Mucosa of descending colon (tissue), 3 donors: ENCODE measurements at regions not wholly inside any gene's neighbourhood (a gene's known extent, or its start where the extent isn't known, plus 50 kb on each side); places are given as distances from the start of the nearest gene placed in this dataset.
"Not testable (repeated sequence)": the region's sequence is repeated elsewhere in the genome, so short reads cannot be mapped to it uniquely, and the experiment has no call there.

Experiments used
- ATAC-seq: fragments of 200-7000 bp; cut with Tn5 transposase; one replicate; pipeline ENCODE4 v1.9.1; 2020; ENCODE audit warnings: mild to moderate bottlenecking, moderate library complexity
- DNase-seq, 3 donors: peaks; one replicate each; pipeline ENCODE4 v3.0.0-alpha.2; 2020
- H3K36me3 ChIP-seq: fragments of 200-600 bp; one replicate; pipeline ENCODE4 v1.8.0; 2021; ENCODE audit warnings: low read depth, mild to moderate bottlenecking
- H3K4me1 ChIP-seq: fragments of 200-600 bp; one replicate; pipeline ENCODE4 v1.8.0; 2021; ENCODE audit warnings: low read depth, mild to moderate bottlenecking
- H3K4me3 ChIP-seq: fragments of 200-600 bp; one replicate; pipeline ENCODE4 v1.8.0; 2021; ENCODE audit warnings: mild to moderate bottlenecking
- H3K9me3 ChIP-seq: fragments of 200-600 bp; one replicate; pipeline ENCODE4 v1.8.0; 2021; ENCODE audit warnings: mild to moderate bottlenecking
- intact Hi-C, 2 donors: fragments of 100-400 bp; cut with DNase I in 1 of 2; cut with micrococcal nuclease in 1 of 2; formaldehyde crosslinking; loops; one replicate each; pipeline versions ENCODE4 v1.11.0 to v1.11.1; 2022; cut with DNase I, micrococcal nuclease
- TF ChIP-seq, protein P1 (sequence below): fragments of 200-600 bp; IDR thresholded peaks from one replicate; pipeline ENCODE4 v1.8.0; 2022; ENCODE audit warnings: antibody characterized with exemption, mild to moderate bottlenecking
- donor health status: DM: no; HTN: no; CAD: no; lungs with moderate emphysema.
- donor health status: DM: no; HTN: no; CAD: no.
- donor health status: DM: no; HTN: yes; CAD: no.

- Histone ChIP-seq H3K36me3 (no peaks in the 10 kb centered on the region), H3K4me3 (no peak overlapping the region), H3K4me1 (no peaks in the 10 kb centered on the region), H3K9me3 (no peaks in the 10 kb centered on the region)
- TF ChIP-seq, protein P1, sequence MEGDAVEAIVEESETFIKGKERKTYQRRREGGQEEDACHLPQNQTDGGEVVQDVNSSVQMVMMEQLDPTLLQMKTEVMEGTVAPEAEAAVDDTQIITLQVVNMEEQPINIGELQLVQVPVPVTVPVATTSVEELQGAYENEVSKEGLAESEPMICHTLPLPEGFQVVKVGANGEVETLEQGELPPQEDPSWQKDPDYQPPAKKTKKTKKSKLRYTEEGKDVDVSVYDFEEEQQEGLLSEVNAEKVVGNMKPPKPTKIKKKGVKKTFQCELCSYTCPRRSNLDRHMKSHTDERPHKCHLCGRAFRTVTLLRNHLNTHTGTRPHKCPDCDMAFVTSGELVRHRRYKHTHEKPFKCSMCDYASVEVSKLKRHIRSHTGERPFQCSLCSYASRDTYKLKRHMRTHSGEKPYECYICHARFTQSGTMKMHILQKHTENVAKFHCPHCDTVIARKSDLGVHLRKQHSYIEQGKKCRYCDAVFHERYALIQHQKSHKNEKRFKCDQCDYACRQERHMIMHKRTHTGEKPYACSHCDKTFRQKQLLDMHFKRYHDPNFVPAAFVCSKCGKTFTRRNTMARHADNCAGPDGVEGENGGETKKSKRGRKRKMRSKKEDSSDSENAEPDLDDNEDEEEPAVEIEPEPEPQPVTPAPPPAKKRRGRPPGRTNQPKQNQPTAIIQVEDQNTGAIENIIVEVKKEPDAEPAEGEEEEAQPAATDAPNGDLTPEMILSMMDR: no peak
- no peak for DNase-seq
- no peak for ATAC-seq
- intact Hi-C loops: no loop called here
Measured at GRCh38 chr3:171526146-171526545, 65.9 kb upstream of the TNIK start.

DNA sequence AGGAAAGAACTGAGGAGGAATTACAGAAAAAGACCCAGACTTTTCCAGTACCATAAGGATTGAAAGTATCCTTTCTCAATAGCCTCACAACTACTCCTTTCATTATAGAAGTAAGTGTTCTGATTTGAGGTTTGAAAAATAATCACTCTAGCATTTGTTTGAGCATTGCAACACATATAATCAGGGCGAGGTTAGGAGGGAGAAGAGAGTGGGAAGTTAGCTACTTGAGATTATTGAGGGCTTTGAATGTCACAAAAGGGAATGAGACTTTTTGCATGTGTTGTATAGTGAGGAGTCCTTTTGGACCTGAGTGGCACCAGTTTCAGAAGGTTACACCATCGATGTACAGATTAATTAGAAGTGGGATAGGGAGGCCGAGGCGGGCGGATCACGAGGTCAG lies 65.2 kb upstream of the TNIK start:
- no peak for ATAC-seq
- intact Hi-C loops: no loop called here
- Histone ChIP-seq H3K4me3 (no peak overlapping the region), H3K36me3 (no peaks in the 10 kb centered on the region), H3K9me3 (no peaks in the 10 kb centered on the region), H3K4me1 (no peaks in the 10 kb centered on the region)
- no peak for DNase-seq
- TF ChIP-seq, protein P1: no peak

DNA sequence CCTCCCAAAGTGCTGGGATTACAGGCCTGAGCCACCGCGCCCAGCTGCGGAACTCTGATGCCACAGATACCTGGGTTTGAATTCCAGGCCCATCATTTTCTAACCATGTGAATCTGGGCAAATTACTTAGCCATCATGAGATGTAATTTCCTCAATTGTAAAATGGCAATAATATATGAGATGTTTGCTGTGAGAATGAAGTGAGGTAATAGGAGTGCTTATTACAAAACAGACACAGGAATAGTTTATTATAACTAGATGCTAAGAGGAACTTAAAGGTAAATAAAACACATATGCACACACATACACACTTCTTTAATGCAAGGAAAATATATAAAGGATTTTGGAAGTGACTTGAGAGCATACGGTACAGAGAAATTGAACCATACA lies 64.7 kb upstream of the TNIK start:
- intact Hi-C loops: no loop called here
- DNase-seq: no peak
- no peaks in the 10 kb centered on the region for H3K36me3 ChIP-seq
- no peak overlapping the region for H3K4me3 ChIP-seq
- no peaks in the 10 kb centered on the region for H3K9me3 ChIP-seq
- H3K4me1 ChIP-seq: no peaks in the 10 kb centered on the region
- ATAC-seq: no peak
- TF ChIP-seq, protein P1: no peak

GRCh38 chr3:171522651-171523050 lies 62.4 kb upstream of the TNIK start:
- H3K4me1 ChIP-seq: no peaks in the 10 kb centered on the region
- H3K36me3 ChIP-seq: no peaks in the 10 kb centered on the region
- intact Hi-C loops: no loop called here
- no peaks in the 10 kb centered on the region for H3K9me3 ChIP-seq
- ATAC-seq (no peak), DNase-seq (no peak)
- no peak overlapping the region for H3K4me3 ChIP-seq
- TF ChIP-seq, protein P1: no peak

DNA sequence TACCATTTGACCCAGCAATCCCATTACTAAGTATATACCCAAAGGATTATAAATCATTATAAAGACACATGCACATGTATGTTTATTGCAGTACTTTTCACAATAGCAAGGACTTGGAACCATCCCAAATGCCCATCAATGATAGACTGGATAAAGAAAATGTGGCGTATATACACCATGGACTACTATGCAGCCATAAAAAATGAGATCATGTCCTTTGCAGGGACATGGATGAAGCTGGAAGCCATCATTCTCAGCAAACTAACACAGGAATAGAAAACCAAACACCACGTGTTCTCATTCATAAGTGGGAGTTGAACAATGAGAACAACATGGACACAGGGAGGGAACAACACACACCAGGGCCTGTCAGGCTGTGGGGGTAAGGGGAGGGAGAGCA lies 59.2 kb upstream of the TNIK start:
- DNase-seq, ATAC-seq, H3K4me1 ChIP-seq, H3K4me3 ChIP-seq, H3K36me3 ChIP-seq, H3K9me3 ChIP-seq, intact Hi-C loops: not testable (repeated sequence)

GRCh38 chr3:171516765-171517164 lies 56.6 kb upstream of the TNIK start:
- intact Hi-C loops: no loop called here
- TF ChIP-seq, protein P1: no peak
- H3K36me3 ChIP-seq: no peaks in the 10 kb centered on the region
- no peaks in the 10 kb centered on the region for H3K9me3 ChIP-seq
- H3K4me1 ChIP-seq: no peaks in the 10 kb centered on the region
- DNase-seq: no peak
- no peak overlapping the region for H3K4me3 ChIP-seq
- no peak for ATAC-seq
